Cortex of kidney (tissue), 1 donor: ENCODE measurements at regions not wholly inside any gene's neighbourhood (a gene's known extent, or its start where the extent isn't known, plus 50 kb on each side); places are given as distances from the start of the nearest gene placed in this dataset.

Experiments used
- DNase-seq: peaks from one replicate; lab custom pipeline; 2025; lab: John Stamatoyannopoulos, UW

DNA sequence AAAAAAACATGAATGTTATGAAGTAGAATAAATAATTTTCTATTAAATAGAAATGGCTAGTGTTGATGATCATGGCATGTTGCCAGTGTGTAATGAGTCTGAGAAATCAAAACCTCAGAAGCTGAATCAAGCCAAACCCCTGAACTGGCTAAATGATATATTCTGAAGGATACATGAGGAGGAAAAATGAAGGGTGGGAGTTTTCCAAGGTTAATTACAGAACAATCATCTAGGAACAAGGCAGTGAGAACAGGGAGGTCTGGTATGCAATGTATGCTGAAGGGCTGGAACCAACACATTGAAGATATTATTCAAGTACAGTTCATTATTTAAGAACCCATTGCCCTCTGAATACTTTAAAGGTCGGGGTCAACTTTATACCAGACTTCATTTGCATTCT lies 309.1 kb upstream of the NRIP1 start:
- DNase-seq, result no peak

DNA sequence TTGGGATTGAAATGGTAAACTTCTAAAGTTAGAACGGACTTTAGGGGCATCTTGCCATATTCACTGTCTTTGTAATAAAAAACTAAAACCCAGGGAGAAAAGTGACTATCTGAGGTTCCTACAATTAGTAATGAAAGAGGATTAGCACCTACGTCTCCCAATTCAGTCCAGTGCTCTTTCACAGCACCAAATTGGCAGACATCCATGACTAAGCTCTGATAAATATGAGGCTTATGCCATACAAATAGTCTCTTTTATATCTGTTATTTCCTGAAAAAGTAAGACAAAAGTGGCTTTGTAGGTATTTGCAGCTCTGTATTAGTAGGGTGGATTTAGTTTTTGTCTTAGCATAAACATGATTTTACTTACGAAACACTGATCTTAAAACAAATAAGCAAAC lies 315.0 kb upstream of the NRIP1 start:
- no peak for DNase-seq

DNA sequence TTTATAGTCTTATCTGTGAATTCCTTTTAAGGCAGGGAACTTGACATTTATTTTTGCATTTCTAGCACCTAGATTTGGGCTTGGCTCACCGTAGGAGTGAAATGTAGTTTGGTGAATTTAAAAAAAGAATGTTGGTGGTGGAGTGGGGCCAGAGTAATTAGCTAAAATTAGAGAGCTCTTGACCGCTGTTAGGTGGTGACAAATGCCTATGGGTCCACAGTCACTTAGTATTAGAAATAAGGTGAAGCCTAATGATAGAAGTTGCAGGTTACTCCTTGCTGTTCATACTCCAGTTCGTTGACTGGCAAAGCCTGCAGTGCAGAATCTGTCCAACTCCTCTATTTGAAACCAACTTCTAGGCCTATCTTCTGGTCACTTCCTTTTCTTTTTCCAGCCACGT lies 318.8 kb upstream of the NRIP1 start:
- DNase-seq, result no peak

DNA sequence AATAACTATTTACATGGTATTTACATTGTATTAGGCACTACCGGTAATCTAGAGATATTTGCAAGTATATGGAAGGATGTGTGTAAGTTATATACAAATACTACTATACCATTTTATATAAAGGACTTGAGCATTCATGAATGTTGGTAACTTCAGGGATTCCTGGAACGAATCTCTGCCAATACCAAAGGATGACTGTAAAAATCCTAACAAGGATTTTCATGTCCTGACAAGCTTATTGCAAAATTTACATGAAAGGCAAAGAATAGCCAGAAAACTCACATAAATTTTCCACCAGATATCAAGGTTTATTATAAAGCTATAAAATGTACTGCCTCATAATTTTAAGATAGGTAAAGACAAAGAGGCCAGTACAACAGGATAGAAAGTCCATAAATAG lies 325.2 kb upstream of the NRIP1 start:
- no peak for DNase-seq

DNA sequence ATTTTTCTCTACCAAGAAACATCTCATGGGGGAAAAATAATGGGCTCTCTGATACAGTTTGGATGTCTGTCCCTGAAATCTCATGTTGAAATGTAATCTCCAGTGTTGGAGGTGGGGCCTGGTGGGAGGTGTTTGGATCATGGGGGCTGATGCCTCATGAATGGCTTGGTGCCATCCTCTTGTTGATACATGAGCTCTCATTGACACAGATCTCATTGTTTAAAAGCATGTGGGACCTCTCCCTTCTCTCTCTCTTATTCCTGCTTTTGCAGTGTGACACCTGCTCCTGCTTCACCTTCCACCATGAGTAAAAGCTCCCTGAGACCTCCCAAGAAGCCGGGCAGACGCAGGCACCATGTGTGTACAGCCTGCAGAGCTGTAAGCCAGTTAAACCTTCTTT lies 332.5 kb upstream of the NRIP1 start:
- DNase-seq, result no peak

DNA sequence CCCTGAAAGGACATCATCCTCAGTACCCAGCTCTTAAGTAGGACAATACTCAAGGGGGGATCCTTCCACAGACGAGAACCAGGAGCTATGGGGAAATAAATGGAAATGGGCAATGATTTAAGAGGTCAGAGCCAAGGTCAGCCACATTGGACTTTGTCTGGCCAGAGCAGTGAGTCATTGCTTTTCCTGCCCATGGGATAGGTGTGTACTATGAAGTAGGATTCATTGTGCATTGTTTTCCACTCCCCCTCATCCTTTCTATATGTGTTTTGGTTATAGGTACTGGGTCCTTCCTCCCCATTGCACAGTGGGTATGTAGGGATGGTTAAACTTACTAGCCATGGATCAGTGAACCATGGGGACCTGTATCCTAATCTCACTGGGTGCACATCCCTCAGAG lies 328.9 kb upstream of the USP25 start:
- no peak for DNase-seq

DNA sequence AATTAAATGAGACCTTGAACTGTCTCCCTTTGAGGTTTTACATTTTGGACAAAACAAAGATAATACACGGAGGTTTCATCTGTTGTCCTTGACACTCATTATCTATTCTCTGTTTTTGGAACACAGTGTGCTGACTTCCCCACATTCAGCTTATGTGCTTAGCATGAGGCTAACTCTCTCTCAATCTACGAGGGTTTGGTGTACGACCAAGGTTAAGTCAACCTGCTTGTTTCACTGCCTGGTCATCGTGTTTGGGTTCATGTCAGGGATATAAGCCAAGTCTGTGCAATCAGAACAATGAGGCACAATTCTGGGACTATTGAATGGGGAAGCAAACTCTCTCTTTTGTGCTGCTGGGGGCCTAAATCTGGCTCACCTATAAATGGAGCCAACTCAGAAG lies 328.5 kb upstream of the USP25 start:
- DNase-seq, result no peak

DNA sequence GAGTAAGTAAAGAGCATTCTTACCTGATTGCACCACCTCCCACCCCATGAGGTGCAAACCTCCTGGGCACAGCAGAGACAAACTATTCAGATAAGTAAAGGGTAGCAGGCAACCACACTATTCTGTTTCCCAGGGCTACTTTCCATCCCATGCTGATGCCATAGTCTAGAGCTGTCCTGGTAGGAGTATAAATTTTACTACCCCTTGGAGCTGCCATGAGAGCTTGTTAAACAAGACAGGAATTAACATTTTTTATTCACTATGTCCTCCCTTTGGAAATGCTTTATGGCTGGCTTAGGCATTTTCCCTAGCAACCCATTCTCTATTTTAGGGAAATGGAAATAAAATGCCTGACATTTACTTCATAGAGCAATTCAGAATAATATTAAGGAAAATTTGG lies 324.6 kb upstream of the USP25 start:
- DNase-seq, result no peak

DNA sequence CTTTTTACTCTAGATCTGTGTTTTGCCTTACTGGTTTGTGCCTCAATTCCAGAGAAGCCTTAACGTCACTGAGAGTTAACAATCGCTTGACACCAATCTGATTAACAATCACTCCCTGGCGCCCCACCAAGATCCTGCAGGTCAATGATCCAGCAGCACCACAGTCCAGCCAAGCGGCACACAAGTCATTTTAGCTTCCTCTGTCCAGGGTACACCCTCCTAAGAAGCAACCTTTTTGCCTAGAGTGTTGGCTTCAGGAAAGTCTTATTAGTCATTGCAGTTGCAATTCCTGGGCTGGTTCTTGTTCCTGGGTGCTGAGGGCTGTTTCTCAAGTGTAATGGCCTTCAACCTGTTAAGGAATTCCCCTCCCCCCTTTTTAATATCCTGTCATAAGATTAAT lies 323.0 kb upstream of the USP25 start:
- no peak for DNase-seq

DNA sequence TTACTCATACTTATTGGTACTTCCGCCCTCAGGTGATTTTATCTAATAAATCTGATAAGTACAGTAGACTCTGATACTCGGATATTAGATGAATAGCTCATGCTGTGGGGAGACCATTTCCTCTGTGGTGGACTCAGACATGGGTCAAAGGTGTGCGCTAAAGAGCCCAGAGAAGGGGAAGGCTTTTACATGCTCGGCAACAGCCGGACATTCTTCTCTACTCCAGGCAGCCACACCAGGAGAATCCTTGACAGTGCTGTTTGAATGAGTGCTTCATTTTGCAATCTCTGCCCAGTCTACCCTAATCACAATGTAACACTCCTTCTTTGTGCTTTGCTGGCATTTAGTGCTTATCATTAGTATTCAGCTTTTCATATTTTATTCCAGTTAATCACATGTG lies 322.2 kb upstream of the USP25 start:
- no peak for DNase-seq

DNA sequence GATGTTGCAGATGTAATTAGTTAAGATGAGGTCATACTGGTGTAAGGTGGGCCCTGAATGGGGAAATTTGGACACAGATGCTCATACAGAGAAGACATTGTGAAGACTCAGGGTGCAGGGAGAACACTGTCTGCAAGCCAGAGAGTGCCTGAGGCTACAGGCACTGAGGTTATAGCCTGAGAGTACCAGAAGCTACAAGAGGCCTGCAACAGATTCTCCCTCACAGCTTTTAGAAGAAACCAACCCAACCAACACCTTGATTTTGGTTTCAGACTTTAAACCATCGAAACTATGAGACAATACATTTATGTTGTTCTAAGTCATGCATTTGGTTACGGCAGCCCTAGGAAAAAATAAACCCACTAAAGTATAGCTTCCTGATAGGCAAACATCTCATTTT lies 321.7 kb upstream of the USP25 start:
- DNase-seq, result no peak

DNA sequence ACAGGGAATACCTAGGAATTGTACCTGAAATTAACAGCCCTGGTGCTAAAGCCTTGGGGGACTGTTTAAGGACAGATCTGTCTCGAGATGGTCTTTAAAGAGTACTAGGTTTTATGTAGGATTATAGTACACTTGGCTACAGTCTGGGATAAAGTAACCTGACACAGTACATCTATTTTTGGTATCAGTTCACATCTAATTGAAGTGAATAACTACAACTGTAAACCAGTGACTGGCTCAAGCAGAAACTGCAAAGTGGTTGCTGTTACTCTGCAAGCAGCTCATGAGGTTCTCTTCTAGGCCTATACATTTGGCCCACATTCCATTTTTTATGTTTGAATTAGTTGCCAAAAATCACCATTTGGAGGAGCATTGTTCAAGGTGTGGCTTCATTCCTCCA lies 320.8 kb upstream of the USP25 start:
- no peak for DNase-seq

DNA sequence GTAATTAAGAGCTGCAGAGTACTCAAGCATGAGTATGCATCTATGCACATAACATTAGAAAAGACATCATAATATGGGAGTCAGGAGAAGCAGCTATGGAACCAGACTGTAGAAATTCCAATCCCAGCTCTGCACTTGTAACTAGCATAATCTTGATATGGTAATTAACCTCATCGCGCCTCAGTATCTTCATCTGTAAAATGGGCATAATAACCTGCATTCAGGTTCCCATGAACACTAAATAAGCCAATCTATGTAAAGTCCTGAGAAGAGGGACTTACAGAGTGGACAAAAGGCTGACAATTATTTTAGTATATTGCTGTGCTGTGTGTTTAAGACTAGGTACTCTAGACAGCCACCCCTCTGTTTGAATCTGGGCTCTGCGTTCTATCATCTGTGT lies 318.9 kb upstream of the USP25 start:
- DNase-seq, result no peak

DNA sequence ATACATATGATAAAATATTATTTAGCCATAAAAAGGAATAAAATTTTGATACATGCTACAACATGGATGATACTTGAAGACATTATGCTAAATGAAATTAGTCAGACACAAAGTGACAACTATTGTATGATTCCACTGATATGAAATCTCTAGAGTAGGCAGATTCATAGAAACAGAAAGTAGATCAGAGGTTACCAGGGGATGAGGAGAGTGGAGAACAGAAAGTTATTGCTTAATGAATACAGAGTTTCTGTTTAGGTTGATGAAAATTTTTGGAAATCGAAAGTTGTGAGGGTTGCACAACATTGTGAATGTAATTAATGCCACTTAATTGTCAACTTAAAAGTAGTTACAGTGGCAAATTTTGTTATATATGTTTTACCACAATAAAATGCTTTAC lies 315.7 kb upstream of the USP25 start:
- DNase-seq, result no peak

DNA sequence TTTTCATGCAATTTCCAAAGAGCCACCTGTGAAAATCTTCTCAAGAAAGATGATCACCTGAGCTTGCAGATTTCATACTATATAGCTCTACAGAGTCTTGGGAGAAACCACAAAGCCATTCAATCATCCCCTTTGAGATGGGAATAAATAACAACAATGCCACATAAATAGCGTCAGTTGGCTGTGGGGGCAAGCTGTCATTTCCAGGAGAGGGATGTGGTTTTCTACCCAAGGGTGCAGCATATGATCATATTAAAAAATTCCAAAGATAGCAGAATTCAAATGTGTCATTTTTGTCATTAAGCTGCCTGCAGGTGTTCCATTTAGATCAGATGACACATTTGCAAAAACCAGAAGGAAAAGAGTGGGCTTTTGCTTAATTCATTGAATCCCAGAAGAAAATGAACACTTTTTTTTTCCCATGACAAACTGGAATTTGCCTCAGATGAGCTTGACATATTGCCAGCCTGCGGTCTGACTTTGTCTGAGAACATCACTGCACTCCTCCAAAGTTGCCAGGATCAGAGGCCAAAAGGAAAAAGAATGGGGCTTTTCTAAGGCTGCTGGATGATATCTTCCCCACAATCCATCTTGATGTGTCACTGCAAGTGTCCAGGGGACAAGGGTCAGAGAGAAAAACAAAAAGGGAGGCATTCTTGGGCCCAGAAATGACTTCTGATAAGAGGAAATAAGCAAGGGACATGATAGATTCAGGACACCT lies 314.1 kb upstream of the USP25 start:
- no peak for DNase-seq

DNA sequence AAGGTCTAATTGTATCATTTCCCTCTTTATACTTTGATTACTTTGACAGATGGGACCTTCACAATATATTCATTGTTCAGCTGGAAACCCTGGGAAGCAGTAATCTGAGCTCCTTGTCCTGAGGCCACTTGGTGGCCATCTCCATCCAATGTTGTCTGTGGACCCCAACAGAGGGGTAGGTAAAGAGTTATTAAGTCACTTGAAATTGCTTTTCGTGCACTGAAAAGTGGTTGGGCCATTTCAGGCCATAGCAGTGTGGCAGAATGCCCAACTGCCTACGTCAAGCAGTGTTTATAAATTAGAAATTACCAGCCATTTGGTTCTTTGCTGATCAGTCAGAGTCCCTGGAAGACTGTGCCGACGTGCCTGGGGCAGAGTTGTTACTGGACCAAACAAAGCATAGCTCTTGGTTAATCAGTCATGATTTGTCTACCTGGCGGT lies 308.3 kb upstream of the USP25 start:
- no peak for DNase-seq

DNA sequence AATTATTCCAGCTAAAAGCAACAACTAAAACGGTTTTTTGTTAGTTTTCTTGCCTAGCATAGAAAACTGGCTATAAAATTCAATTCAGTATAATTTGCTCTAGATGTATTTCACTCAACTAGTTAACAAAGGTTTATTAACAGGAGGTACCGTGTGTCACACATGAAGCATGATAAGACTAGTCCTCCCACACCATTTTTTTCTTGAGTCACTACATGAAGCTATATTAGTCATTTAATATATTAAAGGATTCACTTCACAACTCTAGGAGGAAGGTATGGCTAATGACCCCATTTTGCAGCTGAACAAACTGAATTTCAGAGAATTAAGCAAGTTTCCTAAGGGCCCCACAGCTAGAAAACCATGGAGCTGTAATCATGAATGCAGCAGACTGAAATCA lies 307.8 kb upstream of the USP25 start:
- no peak for DNase-seq

DNA sequence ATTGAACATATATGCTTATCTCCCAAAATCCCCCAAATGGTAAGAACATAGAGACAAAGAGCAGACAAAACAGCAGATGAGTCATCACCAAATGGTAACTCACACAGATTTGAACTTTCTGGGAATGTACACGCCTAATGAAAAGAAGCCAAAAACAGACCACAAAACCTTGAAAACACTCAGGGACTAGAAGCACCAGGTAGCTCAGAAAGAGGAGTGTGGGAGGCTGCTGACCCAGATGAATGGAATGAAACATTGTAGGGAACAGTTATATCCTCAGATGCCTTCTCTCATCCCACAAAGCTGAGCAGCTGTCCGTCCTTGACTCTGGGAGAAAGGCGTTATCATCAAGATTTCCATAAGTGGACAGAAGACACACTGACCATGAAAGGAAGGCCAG lies 307.0 kb upstream of the USP25 start:
- no peak for DNase-seq

DNA sequence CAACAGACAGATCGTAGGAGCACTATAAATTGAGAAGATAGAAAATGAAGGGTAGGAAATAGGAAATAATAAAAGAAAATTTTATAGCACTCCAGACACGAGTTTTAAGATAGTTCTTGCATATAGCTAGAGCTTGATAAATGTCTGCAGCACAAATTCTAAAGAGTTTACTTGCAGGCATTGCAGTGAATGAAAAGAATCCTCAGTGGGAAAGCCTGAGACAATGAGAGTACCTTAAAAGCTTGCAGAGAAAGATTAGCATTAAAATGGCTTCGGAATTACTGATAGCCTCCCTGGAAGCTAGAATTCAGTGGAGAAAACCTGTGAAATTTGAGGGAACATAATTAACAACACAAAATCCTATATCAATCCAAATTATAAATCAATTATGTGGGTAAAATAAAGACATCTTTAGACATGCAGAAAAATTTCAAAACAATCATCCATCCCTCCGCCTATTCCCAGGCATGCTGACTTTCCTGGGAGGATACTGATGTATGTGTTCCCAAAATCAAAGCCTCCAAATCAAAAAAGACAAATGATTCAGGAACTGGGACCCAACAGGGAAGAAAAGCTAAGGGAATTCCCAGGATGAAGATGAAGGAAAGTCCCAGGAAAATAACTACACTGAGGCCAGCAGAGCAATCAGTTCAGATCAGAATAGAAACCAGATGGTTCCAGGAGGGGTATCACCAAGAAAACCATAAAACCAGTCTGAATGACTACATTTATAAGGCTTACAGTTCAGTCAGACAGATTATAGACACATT lies 305.9 kb upstream of the USP25 start:
- DNase-seq, result no peak

DNA sequence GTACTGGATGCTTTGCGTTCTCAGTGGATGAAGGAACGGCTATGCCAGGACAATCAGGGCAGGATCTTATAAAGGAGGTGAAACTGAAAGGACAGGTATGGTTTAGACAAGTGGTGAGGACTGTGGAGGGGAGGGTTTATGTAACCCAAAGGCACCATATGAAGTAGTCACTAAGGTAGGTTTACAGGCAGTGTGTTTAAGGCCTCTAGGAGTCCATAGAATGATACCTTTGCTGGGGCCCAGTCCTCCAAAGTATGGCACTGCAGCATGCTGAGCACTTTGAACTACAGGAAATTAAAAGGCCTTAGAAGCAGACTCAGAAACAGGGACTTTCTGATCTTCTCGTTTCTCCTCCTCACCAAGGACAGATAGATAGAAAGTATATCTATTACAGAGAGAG lies 304.7 kb upstream of the USP25 start:
- DNase-seq, result no peak

DNA sequence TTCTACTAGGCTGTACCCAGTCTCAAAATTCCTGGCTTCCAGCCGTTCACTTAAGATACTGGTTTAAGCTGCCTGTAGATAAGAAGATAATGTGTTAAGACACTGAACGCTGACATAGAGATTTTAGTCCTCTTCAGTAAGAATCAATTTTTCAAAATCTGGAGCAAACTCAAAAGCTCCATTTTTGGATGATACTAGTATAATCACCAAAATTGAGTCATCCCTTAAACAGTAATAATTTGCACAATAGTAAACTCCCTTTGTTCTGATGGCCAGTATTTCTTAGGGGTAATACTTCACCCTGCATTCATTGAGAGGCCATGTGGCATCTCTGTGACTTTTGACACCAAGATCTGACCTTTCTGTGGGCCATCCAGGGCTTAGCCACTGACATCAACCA lies 299.8 kb upstream of the USP25 start:
- DNase-seq, result no peak

DNA sequence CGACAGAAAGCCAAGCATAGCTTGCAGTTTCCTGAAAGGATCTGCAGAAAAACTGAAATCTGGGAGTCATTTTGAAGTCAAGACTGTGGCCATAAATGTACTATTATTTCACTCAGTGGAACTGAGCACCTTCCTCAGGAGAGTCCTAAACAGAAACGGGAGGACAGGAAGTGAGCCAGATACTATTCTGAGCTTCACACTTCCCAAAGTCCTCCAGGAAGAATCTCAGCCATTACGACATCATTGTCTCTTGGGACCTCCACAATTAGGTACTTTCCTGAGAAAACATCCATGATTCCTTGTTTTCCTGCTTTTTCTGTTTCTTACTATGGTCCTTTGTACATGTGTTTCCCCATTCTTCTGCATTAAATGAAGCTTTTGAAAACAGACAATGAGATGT lies 299.2 kb upstream of the USP25 start:
- DNase-seq, result no peak

DNA sequence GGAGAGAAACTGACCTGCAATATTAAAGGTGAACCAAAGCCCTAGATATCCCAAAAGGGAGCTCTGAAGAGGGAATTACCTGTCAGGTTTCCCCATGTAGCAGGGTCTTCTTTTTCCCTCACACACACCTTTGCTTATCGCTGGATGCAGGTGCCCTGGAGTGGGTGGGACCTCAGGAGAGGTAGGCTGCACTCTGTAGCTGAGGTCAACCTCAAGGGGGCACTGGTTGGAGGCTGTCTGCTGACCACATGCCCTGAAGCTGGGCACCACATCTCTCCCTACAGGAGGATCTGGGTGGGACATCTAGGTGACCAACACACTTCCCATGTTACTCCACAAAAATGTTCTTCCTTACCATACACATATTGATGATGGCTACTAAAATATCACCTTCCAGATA lies 298.7 kb upstream of the USP25 start:
- no peak for DNase-seq

DNA sequence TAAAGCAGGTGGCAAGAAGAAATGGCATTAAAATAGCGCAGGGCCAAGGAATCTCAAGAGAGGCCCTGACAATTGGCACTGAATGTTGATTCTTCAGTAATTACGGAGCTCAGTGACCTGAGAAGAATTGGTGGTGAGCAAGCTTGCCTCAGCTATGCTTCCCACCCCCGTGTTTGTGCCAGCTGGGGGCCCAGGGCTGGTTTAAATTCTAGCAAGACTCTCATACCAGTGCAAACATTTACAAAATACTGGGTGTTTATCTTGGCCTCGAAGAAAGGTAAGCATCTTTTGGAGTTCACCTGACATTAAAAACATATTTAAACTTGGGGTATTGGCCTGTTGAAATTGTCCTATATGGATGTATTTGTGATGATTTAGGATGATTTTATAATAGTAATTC lies 296.7 kb upstream of the USP25 start:
- no peak for DNase-seq
